Neural progenitor cell (in vitro differentiated cells): ENCODE measurements at regions not wholly inside any gene's neighbourhood (a gene's known extent, or its start where the extent isn't known, plus 50 kb on each side); places are given as distances from the start of the nearest gene placed in this dataset.

Source experiments
- DNase-seq: peaks from one replicate; pipeline ENCODE4 v3.0.0-alpha.2; 2016; ENCODE audit warnings: low spot score
- H2AFZ ChIP-seq: fragments of 200-600 bp; sonication (generic); replicated peaks from 2 replicates; pipeline ENCODE4 v1.6.1; 2016; ENCODE audit warnings: antibody characterized with exemption
- H3F3A ChIP-seq: fragments of 200-600 bp; sonication (generic); 2 replicates; pipeline ENCODE4 v1.6.1; 2016; ENCODE audit warnings: antibody characterized with exemption, low read depth
- H3K27ac ChIP-seq: fragments of 200-600 bp; sonication (generic); 2 replicates; pipeline ENCODE4 v1.5.1; 2016; ENCODE audit warnings: mild to moderate bottlenecking
- H3K27me3 ChIP-seq: fragments of 200-600 bp; sonication (generic); 2 replicates; pipeline ENCODE4 v1.6.1; 2016; ENCODE audit warnings: mild to moderate bottlenecking, moderate library complexity
- H3K36me3 ChIP-seq: fragments of 200-600 bp; sonication (generic); 2 replicates; pipeline ENCODE4 v1.5.1; 2016
- H3K4me1 ChIP-seq: fragments of 200-600 bp; sonication (generic); 2 replicates; pipeline ENCODE4 v1.6.1; 2016; ENCODE audit warnings: mixed run types
- H3K4me2 ChIP-seq: fragments of 200-600 bp; sonication (generic); 2 replicates; pipeline ENCODE4 v1.6.1; 2016
- H3K4me3 ChIP-seq: fragments of 200-600 bp; sonication (generic); 2 replicates; pipeline ENCODE4 v1.5.1; 2016
- H3K79me2 ChIP-seq: fragments of 200-600 bp; sonication (generic); 2 replicates; pipeline ENCODE4 v1.6.1; 2016; ENCODE audit warnings: low read depth
- H3K9ac ChIP-seq: fragments of 200-600 bp; sonication (generic); 2 replicates; pipeline ENCODE4 v1.6.1; 2016
- H3K9me3 ChIP-seq: fragments of 200-600 bp; sonication (generic); 2 replicates; pipeline ENCODE4 v1.5.1; 2016; ENCODE audit warnings: low read depth
- H4K20me1 ChIP-seq: fragments of 200-600 bp; sonication (generic); 2 replicates; pipeline ENCODE4 v1.6.1; 2016; ENCODE audit warnings: low read depth
- H3K27ac Mint-ChIP-seq: 3 replicates; pipeline ENCODE4 v1.8.0; 2021; ENCODE audit warnings: mixed read lengths
- H3K27me3 Mint-ChIP-seq: 2 replicates; pipeline ENCODE4 v1.8.0; 2022; ENCODE audit warnings: low read depth, mild to moderate bottlenecking, inconsistent platforms, moderate library complexity, mixed read lengths; ENCODE audit not compliant: insufficient read depth
- H3K36me3 Mint-ChIP-seq: 3 replicates; pipeline ENCODE4 v1.8.0; 2021; ENCODE audit warnings: mixed read lengths
- H3K4me1 Mint-ChIP-seq: 3 replicates; pipeline ENCODE4 v1.8.0; 2021; ENCODE audit warnings: mixed read lengths
- H3K4me3 Mint-ChIP-seq: 3 replicates; pipeline ENCODE4 v1.8.0; 2021; ENCODE audit warnings: mild to moderate bottlenecking, moderate library complexity, mixed read lengths
- H3K9me3 Mint-ChIP-seq: 3 replicates; pipeline ENCODE4 v1.8.0; 2020; ENCODE audit warnings: mixed read lengths
- CTCF ChIP-seq: fragments of 200-600 bp; sonication (generic); IDR thresholded peaks from 2 replicates; pipeline ENCODE4 v1.5.1; 2017; ENCODE audit warnings: antibody characterized with exemption, mild to moderate bottlenecking
- EZH2 ChIP-seq: fragments of 200-600 bp; sonication (generic); IDR thresholded peaks from 2 replicates; pipeline ENCODE4 v1.6.1; 2017; ENCODE audit warnings: antibody characterized with exemption, mild to moderate bottlenecking, moderate library complexity
- EZH2phosphoT487 ChIP-seq: fragments of 200-600 bp; sonication (generic); IDR thresholded peaks from 2 replicates; pipeline ENCODE4 v1.6.1; 2017; ENCODE audit warnings: antibody characterized with exemption

- no peaks in the 10 kb centered on the region for H3K79me2 ChIP-seq
- no peak overlapping the region for H3K27ac Mint-ChIP-seq
- H4K20me1 ChIP-seq, result no peaks in the 10 kb centered on the region
- H3K4me3 Mint-ChIP-seq, result no peak overlapping the region
- peaks cover 11% of the 10 kb centered on the region for H3K36me3 Mint-ChIP-seq
- H3K4me1 Mint-ChIP-seq, result no peaks in the 10 kb centered on the region
- no peak overlapping the region for H3K9ac ChIP-seq
- TF ChIP-seq CTCF (no peak), EZH2 (no peak), EZH2phosphoT487 (no peak)
- H2AFZ ChIP-seq, result no peak overlapping the region
- no peaks in the 10 kb centered on the region for H3K27me3 ChIP-seq
- H3K4me3 ChIP-seq, result no peak overlapping the region
- H3K27me3 Mint-ChIP-seq, result peaks cover 6% of the 10 kb centered on the region
- DNase-seq, result no peak
- H3K4me2 ChIP-seq, result no peak overlapping the region
- no peaks in the 10 kb centered on the region for H3K9me3 Mint-ChIP-seq
- H3K36me3 ChIP-seq, result no peaks in the 10 kb centered on the region
- H3K27ac ChIP-seq, result no peak overlapping the region
- H3K4me1 ChIP-seq, result no peaks in the 10 kb centered on the region
- no peaks in the 10 kb centered on the region for H3K9me3 ChIP-seq
- no peaks in the 10 kb centered on the region for H3F3A ChIP-seq
Observed at GRCh38 chr15:62773369-62774165, 269.0 kb upstream of the TPM1 start.

- no peaks in the 10 kb centered on the region for H3K36me3 ChIP-seq
- TF ChIP-seq CTCF (no peak), EZH2 (no peak), EZH2phosphoT487 (no peak)
- no peak overlapping the region for H3K9ac ChIP-seq
- H3K9me3 Mint-ChIP-seq, result no peaks in the 10 kb centered on the region
- no peaks in the 10 kb centered on the region for H3F3A ChIP-seq
- H3K27me3 Mint-ChIP-seq, result peaks cover 6% of the 10 kb centered on the region
- no peaks in the 10 kb centered on the region for H3K4me1 ChIP-seq
- H3K27ac Mint-ChIP-seq, result no peak overlapping the region
- H2AFZ ChIP-seq, result no peak overlapping the region
- no peaks in the 10 kb centered on the region for H3K27me3 ChIP-seq
- no peaks in the 10 kb centered on the region for H4K20me1 ChIP-seq
- no peaks in the 10 kb centered on the region for H3K9me3 ChIP-seq
- no peak overlapping the region for H3K4me3 ChIP-seq
- no peaks in the 10 kb centered on the region for H3K4me1 Mint-ChIP-seq
- no peak overlapping the region for H3K27ac ChIP-seq
- no peak overlapping the region for H3K4me2 ChIP-seq
- no peak overlapping the region for H3K4me3 Mint-ChIP-seq
- DNase-seq, result no peak
- no peaks in the 10 kb centered on the region for H3K79me2 ChIP-seq
- peaks cover 11% of the 10 kb centered on the region for H3K36me3 Mint-ChIP-seq
Observed at GRCh38 chr15:62775932-62776331, 266.6 kb upstream of the TPM1 start.

GRCh38 chr15:62777671-62778070 is 264.9 kb upstream of the TPM1 start:
- Histone ChIP-seq H3K4me3 (no peak overlapping the region), H2AFZ (no peak overlapping the region), H4K20me1 (no peaks in the 10 kb centered on the region), H3K36me3 (no peaks in the 10 kb centered on the region), H3F3A (peaks cover 6% of the 10 kb centered on the region), H3K27me3 (no peaks in the 10 kb centered on the region), H3K9me3 (no peaks in the 10 kb centered on the region), H3K27ac (no peak overlapping the region), H3K4me2 (no peak overlapping the region), H3K79me2 (no peaks in the 10 kb centered on the region), H3K9ac (no peak overlapping the region), H3K4me1 (peaks cover 6% of the 10 kb centered on the region)
- H3K36me3 Mint-ChIP-seq, result peaks cover 11% of the 10 kb centered on the region
- H3K27ac Mint-ChIP-seq, result no peak overlapping the region
- no peaks in the 10 kb centered on the region for H3K9me3 Mint-ChIP-seq
- TF ChIP-seq EZH2phosphoT487 (no peak), CTCF (no peak), EZH2 (no peak)
- DNase-seq, result no peak
- H3K4me3 Mint-ChIP-seq, result no peak overlapping the region
- peaks cover 10% of the 10 kb centered on the region for H3K4me1 Mint-ChIP-seq
- H3K27me3 Mint-ChIP-seq, result peaks cover 6% of the 10 kb centered on the region
